ENCODE measurements at regions not wholly inside any gene's neighbourhood (a gene's known extent, or its start where the extent isn't known, plus 50 kb on each side); places are given as distances from the start of the nearest gene placed in this dataset.

GRCh38 chr16:79434771-79435170, 165.8 kb downstream of the MAF start:
- no peak for DNase-seq
- CTCF ChIA-PET, result interaction anchor here (0.6 to 1.5 kb wide), 3 partner anchors 19 to 537 kb away, joined by 3 to 5 read pairs (median 3); no protein-coding TSS in a partner anchor
- TF ChIP-seq ZBTB33 (IDR thresholded peaks at IDR 0.05; ENCODE audit: borderline replicate concordance, low read depth) (no peak), CHD2 (IDR thresholded peaks at IDR 0.05; ENCODE audit: low read length, partially characterized antibody) (no peak), TEAD4 (IDR thresholded peaks at IDR 0.05; ENCODE audit: borderline replicate concordance, insufficient read depth) (no peak), NRF1 (IDR thresholded peaks at IDR 0.05; ENCODE audit: low read depth, low read length) (no peak), REST (IDR thresholded peaks at IDR 0.05; ENCODE audit: low read depth, low read length) (no peak), RCOR1 (IDR thresholded peaks at IDR 0.05; ENCODE audit: low read length) (no peak), RAD21 (IDR thresholded peaks at IDR 0.05; ENCODE audit: low read length) (no peak), GABPA (IDR thresholded peaks at IDR 0.05; ENCODE audit: low read depth) (no peak), ELF1 (IDR thresholded peaks at IDR 0.05) (no peak), TCF12 (IDR thresholded peaks at IDR 0.05) (no peak)

GRCh38 chr16:79434092-79434491, 166.4 kb downstream of the MAF start:
- no peaks in the 10 kb centered on the region for H3K9me3 ChIP-seq
- 24% methylated on average over 2 of the region's 2 CpGs for WGBS (ENCODE audit: low lambda C conversion rate)

More at GRCh38 chr16:79434771-79435170, 165.8 kb downstream of the MAF start:
- Histone ChIP-seq H3K9me2 (no peaks in the 10 kb centered on the region), H3K79me2 (ENCODE audit: insufficient read depth) (no peaks in the 10 kb centered on the region), H3K27ac (ENCODE audit: low read depth in 2 of 2, low read length in 1 of 2) (no peak overlapping the region), H3K4me3 (ENCODE audit: low read depth in 2 of 2, low read length in 1 of 2) (no peak overlapping the region), H3F3A (replicated peaks; ENCODE audit: insufficient read depth) (no peaks in the 10 kb centered on the region), H3K4me2 (no peak overlapping the region), H3K9me3 (no peaks in the 10 kb centered on the region), H3K36me3 (replicated peaks in 1 of 2; ENCODE audit: control insufficient read depth in 1 of 2, insufficient read depth in 2 of 2, low read length in 1 of 2) (no peaks in the 10 kb centered on the region), H3K4me1 (ENCODE audit: control insufficient read depth in 1 of 2, insufficient read depth in 2 of 2, low read depth in 1 of 2, low read length in 1 of 2) (peaks cover 0 to 13% of the 10 kb centered on the region in 2 experiments; a peak in 1 of 4 replicates), H3K27me3 (ENCODE audit: insufficient read depth) (no peaks in the 10 kb centered on the region), H4K20me1 (ENCODE audit: insufficient read depth) (no peaks in the 10 kb centered on the region), H2AFZ (ENCODE audit: low read depth) (no peak overlapping the region), H3K9ac (no peak overlapping the region)
- POLR2A ChIA-PET, result no interaction called here
- 37% methylated on average over 7 of the region's 8 CpGs for WGBS (ENCODE audit: low lambda C conversion rate)

More at GRCh38 chr16:79434092-79434491, 166.4 kb downstream of the MAF start:
- Histone ChIP-seq H3K36me3 (replicated peaks in 1 of 2; ENCODE audit: control insufficient read depth in 1 of 2, insufficient read depth in 2 of 2, low read length in 1 of 2) (no peaks in the 10 kb centered on the region), H3K4me1 (ENCODE audit: control insufficient read depth in 1 of 2, insufficient read depth in 2 of 2, low read depth in 1 of 2, low read length in 1 of 2) (peaks cover 0 to 19% of the 10 kb centered on the region in 2 experiments; a peak in 1 of 4 replicates), H3K4me2 (no peak overlapping the region), H3K27me3 (ENCODE audit: insufficient read depth) (no peaks in the 10 kb centered on the region), H2AFZ (ENCODE audit: low read depth) (no peak overlapping the region), H3K79me2 (ENCODE audit: insufficient read depth) (no peaks in the 10 kb centered on the region), H3K9me2 (no peaks in the 10 kb centered on the region), H3K27ac (ENCODE audit: low read depth in 2 of 2, low read length in 1 of 2) (no peak overlapping the region), H4K20me1 (ENCODE audit: insufficient read depth) (no peaks in the 10 kb centered on the region), H3K9ac (no peak overlapping the region), H3K4me3 (ENCODE audit: low read depth in 2 of 2, low read length in 1 of 2) (no peak overlapping the region), H3F3A (replicated peaks; ENCODE audit: insufficient read depth) (no peaks in the 10 kb centered on the region)
- ChIA-PET CTCF (interaction anchor here (0.6 to 1.7 kb wide), 5 partner anchors 12 to 537 kb away, joined by 3 to 5 read pairs (median 3); no protein-coding TSS in a partner anchor), POLR2A (no interaction called here)
- TF ChIP-seq RXRA (IDR thresholded peaks at IDR 0.05; ENCODE audit: borderline replicate concordance, low read depth), result no peak
- TF ChIP-seq FOXM1 (IDR thresholded peaks at IDR 0.05; ENCODE audit: low read depth), result no peak
- no peak for TF ChIP-seq TCF12 (IDR thresholded peaks at IDR 0.05)
- TF ChIP-seq MEF2A (IDR thresholded peaks at IDR 0.05; ENCODE audit: borderline replicate concordance, low read depth), result no peak
- TF ChIP-seq NRF1 (IDR thresholded peaks at IDR 0.05; ENCODE audit: low read depth, low read length), result no peak
- TF ChIP-seq REST (IDR thresholded peaks at IDR 0.05; ENCODE audit: low read depth, low read length), result no peak
- TF ChIP-seq NFIC (IDR thresholded peaks at IDR 0.05; ENCODE audit: borderline replicate concordance), result no peak
- DNase-seq, result no peak

All from SK-N-SH (cell line).